ENCODE measurements at regions not wholly inside any gene's neighbourhood (a gene's known extent, or its start where the extent isn't known, plus 50 kb on each side); places are given as distances from the start of the nearest gene placed in this dataset.
"Not testable (repeated sequence)": the region's sequence is repeated elsewhere in the genome, so short reads cannot be mapped to it uniquely, and the experiment has no call there.

DNA sequence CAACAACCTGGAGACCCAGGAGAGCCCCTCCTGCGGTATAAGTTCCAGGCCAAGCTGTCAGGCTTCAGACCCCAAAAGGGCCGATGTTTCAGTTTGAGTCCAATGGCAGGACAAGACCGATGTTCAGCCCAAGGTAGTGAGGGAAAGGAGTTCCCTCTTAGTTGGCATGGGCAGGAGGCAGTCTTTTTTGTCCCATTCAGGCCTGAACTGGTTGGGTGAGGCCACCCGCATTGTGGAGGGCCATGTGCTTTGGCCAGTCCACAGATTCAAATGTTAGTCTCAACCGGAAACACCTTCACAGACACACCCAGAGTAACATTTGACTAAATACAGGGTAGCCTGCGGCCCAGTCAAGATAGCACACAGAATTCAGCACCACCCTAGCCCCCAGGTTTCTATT lies 89.6 kb upstream of the ANKRD10 start:
- no peak for DNase-seq

DNA sequence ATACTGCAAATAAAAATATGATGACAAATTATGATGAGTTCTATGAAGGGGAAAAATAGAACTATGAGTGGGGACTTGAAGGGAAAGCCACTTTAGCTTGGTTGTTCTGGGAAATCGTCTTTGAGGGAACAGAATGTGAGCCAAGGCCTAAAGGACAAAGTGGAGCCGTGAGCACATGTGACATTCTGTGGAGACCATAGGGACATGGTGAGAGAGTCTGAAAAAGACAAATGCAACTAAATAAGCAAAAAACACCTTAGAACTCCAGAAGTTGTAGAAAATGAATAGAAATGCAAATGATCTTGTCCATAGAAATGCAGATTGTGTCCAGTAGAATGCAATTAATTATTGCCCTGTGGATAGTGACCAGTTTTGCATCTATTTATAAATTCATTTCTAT lies 86.8 kb upstream of the ANKRD10 start:
- DNase-seq, result no peak

DNA sequence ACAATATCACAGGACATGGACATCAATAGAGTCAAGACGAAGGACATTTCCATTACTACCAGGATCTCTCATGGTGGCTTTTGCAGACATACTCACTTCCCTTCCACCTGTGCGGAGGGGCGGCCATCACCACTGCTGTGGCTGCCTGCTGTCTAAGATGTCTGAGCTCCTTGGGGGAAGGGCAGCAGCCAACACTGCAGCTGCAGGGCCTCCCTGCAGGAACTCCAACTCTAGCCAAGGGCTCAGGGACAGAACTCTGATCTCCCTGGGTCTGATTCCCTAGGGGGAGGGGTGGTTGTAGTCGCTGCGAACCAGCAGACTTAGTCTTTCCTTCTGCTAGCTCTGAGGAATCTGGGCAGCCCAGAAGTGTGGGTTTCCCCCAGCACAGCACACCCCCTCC lies 78.9 kb upstream of the ANKRD10 start:
- no peak for DNase-seq

DNA sequence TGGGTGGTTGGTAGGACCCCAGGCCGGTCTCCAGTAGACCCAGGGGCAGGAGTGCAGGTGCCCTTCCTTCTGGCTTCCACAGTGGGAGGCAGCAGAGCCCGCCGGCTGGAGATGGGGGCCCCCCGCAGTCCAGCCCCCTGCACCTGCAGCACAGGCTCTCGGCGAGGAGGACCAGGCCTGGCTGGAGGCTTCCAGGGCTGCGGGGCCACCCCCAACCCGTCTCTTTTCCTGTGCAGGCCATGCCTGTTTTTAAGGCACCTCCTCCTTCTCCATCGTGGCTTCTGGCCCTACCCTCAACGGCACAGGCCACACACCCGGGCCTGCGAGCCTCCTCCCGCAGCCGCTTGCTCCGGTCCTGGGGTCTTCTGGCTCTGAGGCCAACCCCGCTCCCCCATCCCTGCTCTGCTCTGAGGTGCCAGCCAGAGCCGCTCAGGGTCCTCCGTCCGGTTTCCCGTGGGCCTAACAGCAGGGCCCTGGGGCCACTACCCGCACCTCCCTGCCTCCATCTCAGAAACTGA lies 77.2 kb upstream of the ANKRD10 start:
- DNase-seq, result no peak

DNA sequence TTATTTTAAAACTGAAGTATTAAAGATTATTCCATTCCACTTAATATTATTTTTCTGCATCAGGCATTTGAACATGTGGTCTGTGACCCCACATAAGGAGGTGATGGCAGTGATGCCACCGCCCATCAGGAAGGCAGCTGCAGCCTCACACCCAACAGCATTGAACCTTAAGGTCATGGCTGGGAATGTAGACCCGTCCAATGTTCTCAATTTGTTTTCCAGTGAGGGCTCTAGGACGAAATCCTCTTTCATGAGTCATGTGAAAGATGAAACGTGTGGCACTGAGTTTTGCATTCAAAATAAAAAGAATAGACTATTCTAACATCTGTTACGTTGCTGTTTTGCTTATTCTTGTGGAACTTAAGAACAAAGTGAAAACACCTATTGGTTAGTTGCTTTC lies 74.5 kb upstream of the ANKRD10 start:
- DNase-seq, result no peak

DNA sequence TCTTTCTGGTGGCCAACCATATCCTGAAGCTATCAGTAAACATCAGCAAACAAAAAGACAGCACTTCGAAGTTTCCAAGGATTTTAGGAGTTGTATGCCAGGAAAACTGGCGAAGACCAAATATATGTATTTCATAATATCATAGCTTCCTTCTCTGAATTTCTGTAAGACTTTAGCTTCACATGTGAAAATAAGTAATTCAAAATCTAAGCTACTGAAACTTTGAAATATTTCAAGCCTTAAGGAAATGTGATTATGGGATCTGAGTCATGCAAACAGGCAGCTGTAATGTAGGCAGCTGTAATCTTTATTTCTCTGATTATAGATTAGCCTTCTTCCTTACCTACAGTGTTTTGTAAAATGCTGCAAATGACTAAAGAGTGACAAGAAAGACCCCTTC lies 70.7 kb upstream of the ANKRD10 start:
- DNase-seq, result no peak

DNA sequence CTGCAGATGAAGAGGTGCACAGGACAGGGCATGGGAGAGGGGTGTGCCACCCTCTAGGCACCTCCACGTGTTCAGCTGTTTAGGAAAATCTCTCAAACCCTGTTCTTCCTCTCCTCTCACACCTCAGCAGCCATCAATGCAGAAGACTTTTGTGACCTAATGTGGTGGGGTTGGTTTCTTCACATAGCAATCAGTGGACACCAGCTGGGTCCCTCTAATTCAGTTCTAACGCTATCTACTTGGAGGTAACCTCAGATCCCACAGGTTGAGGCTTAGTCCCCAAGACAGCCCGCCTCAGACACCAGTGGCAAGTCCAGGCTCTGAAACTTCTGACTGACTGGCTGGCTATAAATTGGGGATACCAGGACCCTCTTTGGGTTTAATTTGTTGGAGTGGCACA lies 69.9 kb upstream of the ANKRD10 start:
- DNase-seq, result no peak

DNA sequence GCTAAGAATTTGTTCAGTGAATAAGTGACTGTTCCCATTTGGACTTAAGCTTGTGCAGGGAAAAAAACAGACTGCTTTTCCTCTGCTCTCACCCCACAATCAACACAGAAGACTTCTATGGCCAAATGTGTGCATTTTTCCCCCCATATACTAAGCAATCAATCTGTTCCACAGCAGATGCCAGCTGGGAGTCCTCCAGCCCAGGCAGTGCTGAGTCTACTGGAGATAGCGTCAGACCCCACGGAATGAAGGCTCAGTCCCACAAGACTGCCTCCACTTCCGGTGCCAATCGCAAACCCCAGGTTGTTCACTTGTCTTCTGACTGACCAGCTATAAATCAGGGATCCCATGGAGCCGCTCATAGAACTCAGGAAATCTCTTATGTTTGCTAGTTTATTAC lies 69.5 kb upstream of the ANKRD10 start:
- no peak for DNase-seq

DNA sequence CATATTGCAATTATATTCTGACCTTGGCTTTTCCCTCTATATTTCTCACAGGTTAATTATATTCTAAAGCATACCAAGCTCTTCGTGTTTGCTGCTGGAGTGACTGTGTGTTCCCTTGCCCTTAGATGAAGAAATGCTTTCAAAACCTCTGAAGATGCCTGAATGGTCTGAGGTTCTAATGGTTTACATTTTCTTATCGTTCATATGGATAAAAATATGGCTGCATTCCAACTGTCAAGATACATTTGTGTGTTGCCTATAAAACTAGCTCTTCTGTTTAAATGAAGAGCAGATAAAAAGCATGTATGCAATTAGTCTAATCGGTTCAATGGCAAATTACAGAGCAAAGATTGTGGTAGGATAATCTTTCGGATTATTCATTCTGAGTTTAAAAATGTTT lies 68.4 kb upstream of the ANKRD10 start:
- DNase-seq, result no peak

DNA sequence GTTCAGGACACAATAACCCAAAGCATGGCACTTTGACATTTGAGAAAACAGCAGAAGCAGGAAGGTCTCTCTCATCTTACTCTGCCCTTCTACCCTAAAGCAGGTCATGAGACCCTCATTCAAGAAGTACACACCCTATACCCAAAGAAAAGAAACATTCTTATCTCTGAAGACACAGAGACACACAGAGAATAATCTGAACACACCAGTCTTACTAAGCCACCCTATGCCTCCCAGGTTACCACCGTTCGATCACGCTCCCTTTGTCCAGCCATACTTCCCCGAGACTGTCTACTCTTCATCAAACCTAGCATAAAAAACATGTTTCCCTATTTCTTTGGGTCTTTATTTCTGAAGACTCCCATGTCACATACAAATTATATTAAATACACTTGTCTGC lies 66.5 kb upstream of the ANKRD10 start:
- no peak for DNase-seq

DNA sequence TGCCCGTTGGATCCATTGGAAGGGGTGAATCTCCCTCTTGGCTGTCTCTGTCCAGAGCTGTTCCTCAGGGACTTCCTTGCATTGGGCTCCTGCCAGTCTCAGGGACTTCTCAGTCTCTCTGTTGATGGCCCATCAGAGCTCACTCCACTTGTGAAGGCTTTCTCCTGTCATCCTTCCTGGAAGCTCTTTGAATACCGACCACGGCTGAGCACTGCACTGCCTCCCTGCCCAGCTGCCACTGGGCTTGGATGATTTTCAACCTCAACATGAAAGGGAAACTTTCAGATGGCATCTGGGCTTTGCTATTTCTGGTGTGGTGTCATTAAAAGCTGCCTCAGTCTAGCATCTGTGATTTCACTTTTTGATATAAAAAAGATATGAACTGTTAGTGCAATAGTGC lies 66.1 kb upstream of the ANKRD10 start:
- no peak for DNase-seq

DNA sequence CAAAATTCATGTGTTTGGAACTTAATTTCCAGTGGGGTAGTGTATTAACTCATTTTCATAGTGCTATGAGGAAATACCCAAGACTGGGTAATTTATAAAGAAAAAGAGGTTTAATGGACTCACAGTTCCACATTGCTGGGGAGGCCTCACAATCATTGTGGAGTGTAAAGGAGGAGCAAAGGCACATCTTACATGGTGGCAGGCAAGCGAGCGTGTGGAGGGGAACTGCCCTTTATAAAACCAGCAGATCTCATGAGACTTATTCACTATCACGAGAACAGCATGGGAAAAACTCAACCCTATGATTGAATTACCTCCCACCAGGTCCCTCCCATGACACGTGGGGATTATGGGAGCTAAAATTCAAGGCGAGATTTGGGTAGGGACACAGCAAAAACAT lies 64.3 kb upstream of the ANKRD10 start:
- DNase-seq, result not testable (repeated sequence)

DNA sequence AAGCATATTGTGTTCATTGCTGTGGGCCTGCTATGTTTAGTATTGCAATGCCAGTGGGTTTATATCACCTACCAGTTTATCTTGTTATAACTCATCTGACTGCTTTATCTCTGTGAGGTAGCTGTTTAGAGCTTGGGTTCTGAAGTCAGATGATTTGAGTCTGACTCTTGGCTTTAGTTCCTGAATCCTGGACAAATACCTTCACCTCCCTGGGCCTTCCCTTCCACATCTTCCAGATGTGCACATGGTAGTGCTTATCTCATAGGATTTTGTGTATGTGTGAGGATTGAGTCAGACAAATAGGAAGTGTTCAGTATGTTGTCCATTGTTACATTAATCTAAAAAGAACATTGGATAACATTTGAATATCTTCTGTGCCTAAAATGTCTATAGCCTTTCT lies 63.5 kb upstream of the ANKRD10 start:
- no peak for DNase-seq

DNA sequence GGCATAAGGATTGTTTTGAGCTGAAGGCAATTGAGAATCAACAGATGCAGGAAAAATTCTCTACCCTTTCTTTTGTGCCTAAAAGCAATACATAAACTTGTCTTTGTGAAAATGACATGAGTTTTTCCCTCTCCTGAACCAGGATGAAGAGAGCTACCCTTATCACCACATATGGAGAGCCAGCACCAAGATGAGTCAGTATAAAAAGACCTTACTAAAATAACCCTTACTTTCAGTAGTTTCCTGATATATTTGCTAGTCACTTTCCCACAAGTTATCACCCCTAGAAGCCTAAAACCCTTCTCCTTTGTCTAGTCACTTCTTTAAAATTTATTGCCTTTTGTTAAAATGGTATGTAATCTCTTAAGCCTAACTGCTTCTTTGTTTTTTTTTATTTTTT lies 61.9 kb upstream of the ANKRD10 start:
- DNase-seq, result no peak

DNA sequence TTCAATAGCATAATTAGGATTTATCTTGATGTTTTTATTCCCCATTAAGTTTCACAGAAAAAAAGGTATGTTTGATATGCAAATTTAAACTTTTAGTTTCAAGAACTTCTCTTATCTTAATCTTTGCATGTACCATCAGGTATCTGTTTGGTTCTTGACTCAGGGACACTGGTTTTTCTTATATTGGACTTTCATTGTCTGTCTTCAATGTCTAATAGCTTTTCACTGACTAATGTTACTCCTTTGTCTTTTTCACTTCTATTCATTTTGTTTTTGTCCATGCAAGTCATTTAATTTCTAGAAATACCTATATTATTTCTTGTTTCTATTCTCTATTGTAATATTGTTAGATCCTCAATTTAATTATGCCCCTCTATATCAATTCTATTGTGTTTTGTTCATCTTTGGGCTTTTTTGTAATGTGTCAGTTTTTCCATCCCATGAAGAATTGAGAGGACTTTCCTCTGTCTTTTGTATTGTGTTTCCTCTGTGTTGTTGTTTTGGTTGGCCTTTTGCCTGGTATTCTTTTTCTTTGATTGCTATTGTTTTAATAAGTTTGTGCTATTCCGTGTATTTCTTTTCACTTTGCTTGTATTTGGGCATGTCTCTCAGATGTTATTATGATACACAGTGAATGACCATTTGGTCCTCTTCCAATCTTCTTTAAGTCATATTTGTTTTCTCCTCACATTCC lies 58.3 kb upstream of the ANKRD10 start:
- no peak for DNase-seq

DNA sequence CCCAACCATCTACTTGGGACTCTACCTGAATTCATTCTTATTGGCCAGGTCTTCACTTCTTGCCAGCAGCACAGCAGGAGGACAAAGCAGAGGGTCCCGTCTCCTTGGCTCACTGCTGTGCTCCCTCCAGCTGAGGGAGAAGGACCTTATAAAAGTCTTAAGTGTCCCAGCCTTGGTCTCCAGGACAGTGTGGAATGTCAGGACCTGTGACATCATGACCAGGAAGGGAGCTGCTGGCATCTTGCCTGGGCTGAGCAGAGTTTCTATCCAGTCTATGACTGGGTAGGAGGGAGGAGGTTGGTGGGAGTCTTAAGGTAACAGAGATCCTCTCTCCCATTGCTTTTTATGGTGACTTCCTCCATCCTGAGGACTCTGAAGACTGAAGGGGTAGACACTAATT lies 56.6 kb upstream of the ANKRD10 start:
- DNase-seq, result no peak

DNA sequence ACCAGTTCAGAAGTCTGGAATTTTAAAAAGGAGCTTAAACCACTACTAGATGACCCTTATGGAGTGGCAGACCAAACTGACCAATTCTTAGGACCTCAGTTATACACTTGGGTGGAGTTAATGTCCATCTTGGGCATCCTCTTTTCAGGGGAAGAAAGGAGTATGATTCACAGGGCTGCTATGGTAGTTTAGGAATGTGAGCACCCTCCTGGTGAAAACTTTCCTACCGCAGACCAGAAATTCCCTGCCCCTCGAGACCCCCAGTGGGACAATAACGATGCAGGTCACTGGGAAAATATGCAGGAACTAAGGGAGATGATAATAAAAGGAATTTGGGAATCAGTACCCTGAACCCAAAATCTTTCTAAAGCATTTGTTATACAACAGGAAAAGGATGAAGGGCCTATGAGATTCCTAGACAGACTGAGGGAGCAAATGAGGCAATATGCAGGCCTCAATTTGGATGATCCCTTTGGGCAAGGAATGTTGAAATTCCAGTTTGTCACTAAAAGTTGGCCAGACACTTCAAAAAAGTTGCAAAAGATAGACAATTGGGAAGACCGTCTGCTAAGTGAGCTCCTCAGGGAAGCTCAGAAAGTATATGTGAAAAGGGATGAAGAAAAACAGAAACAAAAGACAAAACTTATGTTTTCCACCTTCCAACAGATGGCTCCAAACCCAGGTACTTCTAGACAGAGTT lies 52.4 kb upstream of the ANKRD10 start:
- DNase-seq, result not testable (repeated sequence)

DNA sequence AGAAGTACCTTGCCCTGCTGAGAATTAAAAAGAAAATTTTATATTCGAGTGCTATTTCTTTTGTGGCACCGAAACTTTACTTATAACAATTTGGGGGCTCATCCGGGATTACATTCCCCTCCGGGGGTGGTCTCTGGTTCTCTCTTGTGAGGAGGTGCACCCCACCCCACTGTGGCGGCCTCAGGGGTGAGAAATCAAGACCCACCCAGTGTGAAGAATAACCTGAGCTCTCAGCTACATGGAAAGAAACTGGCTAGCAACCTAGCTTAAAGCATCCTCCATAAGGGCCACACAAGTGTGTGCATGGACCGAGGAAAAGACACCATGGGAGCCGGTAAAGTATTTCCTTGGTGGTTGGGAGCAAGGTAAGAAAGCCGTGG lies 50.9 kb upstream of the ANKRD10 start:
- DNase-seq, result no peak

DNA sequence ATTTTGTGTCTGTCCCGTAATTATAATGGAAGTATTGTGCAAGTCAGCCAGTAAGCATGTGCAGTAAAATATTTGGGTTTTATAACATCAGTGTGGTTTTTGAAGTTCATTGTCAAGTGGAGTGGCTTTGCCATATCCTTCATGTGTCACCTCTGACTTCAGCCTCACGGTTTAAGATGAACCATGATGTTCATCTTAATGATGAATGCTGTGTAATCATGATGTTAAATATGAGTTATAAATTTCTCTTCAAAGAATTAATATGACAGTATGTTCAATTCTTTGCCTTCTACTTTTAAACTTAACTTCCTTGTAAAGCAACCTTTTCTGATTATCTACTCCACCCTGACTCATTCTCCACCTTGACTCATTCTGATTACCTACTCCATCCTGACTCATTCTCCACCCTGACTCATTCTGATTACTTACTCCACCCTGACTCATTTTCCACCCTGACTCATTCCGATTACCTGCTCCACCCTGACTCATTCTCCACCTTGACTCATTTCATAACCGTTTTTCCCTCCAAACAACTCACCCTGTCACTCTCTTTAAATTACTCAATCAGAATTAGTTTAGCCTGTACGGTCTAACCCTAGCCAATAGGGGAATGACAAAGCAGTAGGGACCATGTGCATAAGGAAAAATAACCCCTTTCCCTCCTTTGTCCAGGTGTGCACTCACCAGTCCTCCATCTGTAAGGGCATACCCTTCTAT lies 50.3 kb upstream of the ANKRD10 start:
- DNase-seq, result no peak
